Ovary (tissue), 7 donors: ENCODE measurements at regions not wholly inside any gene's neighbourhood (a gene's known extent, or its start where the extent isn't known, plus 50 kb on each side); places are given as distances from the start of the nearest gene placed in this dataset.

Experiments used
- DNase-seq, 5 donors: peaks; one replicate each; pipeline ENCODE4 v3.0.0-alpha.2; 2019 to 2020
- H3K27ac ChIP-seq, 2 donors: fragments of 200-600 bp; one replicate each; pipeline versions ENCODE4 v1.5.1 to v1.8.0; 2019 to 2022
- H3K27me3 ChIP-seq: fragments of 200-600 bp; one replicate; pipeline ENCODE4 v1.8.0; 2022
- H3K36me3 ChIP-seq: fragments of 200-600 bp; sonication (generic); one replicate; pipeline ENCODE4 v1.5.1; 2019
- H3K4me1 ChIP-seq: one replicate; pipeline ENCODE4 v1.8.1; 2013; ENCODE audit warnings: mild to moderate bottlenecking, moderate library complexity; ENCODE audit not compliant: insufficient read depth
- H3K4me3 ChIP-seq: fragments of 200-600 bp; sonication (generic); one replicate; pipeline ENCODE4 v1.5.1; 2017
- H3K9me3 ChIP-seq, 2 donors: fragments of 200-600 bp in 1 of 2; sonication (generic) in 1 of 2; one replicate each; pipeline versions ENCODE4 v1.5.1 to v1.8.1; 2013 to 2019; ENCODE audit warnings: mild to moderate bottlenecking in 1 of 2, moderate library complexity in 1 of 2
- CTCF ChIP-seq, 3 donors: fragments of 450-650 bp in 2 of 3; fragments of 200-600 bp in 1 of 3; IDR thresholded peaks; one replicate each; pipeline versions ENCODE4 v1.5.1 to v1.8.0; 2016 to 2022; ENCODE audit warnings: antibody characterized with exemption in 3 of 3, mild to moderate bottlenecking in 1 of 3
- EP300 ChIP-seq: sonication (generic); formaldehyde crosslinking; IDR thresholded peaks from one replicate; pipeline ENCODE4 v1.6.1; 2017; ENCODE audit warnings: antibody characterized with exemption
- POLR2A ChIP-seq: fragments of 450-650 bp; IDR thresholded peaks from one replicate; pipeline ENCODE4 v1.6.1; 2017; ENCODE audit warnings: antibody characterized with exemption, mild to moderate bottlenecking, moderate library complexity
- WGBS, 3 donors: extraction: QIAGEN DNeasy Blood & Tissue Kit in 1 of 3; methylation state at CpG; one replicate each; pipeline versions ENCODE4 v1.1.5 to v1.1.7; 2013 to 2017; 5-methylcytosine and 5-hydroxymethylcytosine counted together
- intact Hi-C, 4 donors: fragments of 100-400 bp; cut with DNase I; formaldehyde crosslinking; loops; one replicate each; pipeline versions ENCODE4 v1.11.0 to v1.15.1; 2022 to 2023
- donor health status: DM: no; HTN: no; CAD: no; lungs with moderate emphysema.
- donor health status: DM: no; HTN: no; CAD: no.
- donor health status: Bipolar disorder and iron deficiency.
- donor health status: DM: no; HTN: no; CAD: no.
- donor health status: DM: yes; HTN: yes; CAD: no.

- H3K27me3 ChIP-seq: no peaks in the 10 kb centered on the region
- TF ChIP-seq POLR2A (no peak), EP300 (no peak), CTCF (IDR thresholded peaks at IDR 0.05) (no peak)
- H3K4me1 ChIP-seq: no peaks in the 10 kb centered on the region
- no peaks in the 10 kb centered on the region for H3K36me3 ChIP-seq
- no peaks in the 10 kb centered on the region for H3K9me3 ChIP-seq
- 26 to 53% (median 32%) methylated on average over 1 of the region's 1 CpG for WGBS, 3 donors
- DNase-seq: no peak
- intact Hi-C loops: no loop called here
- H3K4me3 ChIP-seq: no peak overlapping the region
- no peak overlapping the region for H3K27ac ChIP-seq
Observed at GRCh38 chr10:90328459-90328858, 529.4 kb downstream of the HTR7 start.

DNA sequence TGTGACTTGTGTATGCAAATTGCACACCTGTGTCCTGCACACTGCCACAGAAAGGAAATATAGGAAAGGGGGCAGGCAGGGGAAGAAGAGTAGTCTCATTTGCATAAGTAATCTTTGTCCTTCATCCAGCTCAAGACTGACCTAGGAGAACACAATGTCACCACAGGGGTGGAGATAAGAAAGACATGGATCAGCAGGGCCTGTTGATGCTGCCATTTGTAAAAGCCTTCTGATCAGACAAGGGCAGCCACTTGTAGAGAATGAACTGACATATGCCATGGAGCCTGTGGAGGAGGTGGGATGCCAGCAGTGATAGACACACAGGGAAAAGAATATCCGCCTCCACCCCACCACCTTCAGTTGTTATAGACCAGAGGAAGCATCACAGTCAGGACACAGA lies 528.9 kb downstream of the HTR7 start:
- no peak for DNase-seq
- intact Hi-C loops: no loop called here
- H3K4me1 ChIP-seq: no peaks in the 10 kb centered on the region
- H3K27ac ChIP-seq: no peak overlapping the region
- no peaks in the 10 kb centered on the region for H3K36me3 ChIP-seq
- no peaks in the 10 kb centered on the region for H3K9me3 ChIP-seq
- TF ChIP-seq EP300: no peak
- no peak for TF ChIP-seq POLR2A
- TF ChIP-seq CTCF (IDR thresholded peaks at IDR 0.05): no peak
- 83 to 98% (median 96%) methylated on average over 1 of the region's 1 CpG for WGBS, 3 donors
- H3K4me3 ChIP-seq: no peak overlapping the region
- H3K27me3 ChIP-seq: no peaks in the 10 kb centered on the region

DNA sequence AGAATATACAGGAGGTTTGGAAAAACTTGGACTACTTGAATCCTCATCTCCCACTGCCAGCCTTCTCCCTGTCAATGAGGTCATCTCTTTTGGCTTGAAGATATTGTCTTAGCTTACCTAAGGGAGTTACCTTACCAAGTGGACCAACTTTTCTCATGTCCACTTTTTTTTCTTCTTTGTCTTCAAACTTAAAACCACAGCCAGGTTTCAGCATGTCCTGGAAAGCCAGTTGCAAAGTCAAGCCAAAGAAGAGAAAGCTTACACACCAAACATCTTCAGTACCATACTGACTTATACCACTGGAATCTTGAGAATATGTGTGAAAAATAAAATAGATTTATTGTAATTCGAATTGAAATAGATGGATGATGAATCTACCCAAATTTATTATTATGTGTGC lies 520.5 kb downstream of the HTR7 start:
- H3K4me1 ChIP-seq: no peaks in the 10 kb centered on the region
- no peak overlapping the region for H3K4me3 ChIP-seq
- TF ChIP-seq EP300 (no peak), POLR2A (no peak), CTCF (IDR thresholded peaks at IDR 0.05) (no peak)
- H3K27ac ChIP-seq: no peak overlapping the region
- H3K9me3 ChIP-seq: no peaks in the 10 kb centered on the region
- H3K27me3 ChIP-seq: no peaks in the 10 kb centered on the region
- intact Hi-C loops: no loop called here
- WGBS, 3 donors: 47 to 69% (median 56%) methylated on average over 1 of the region's 1 CpG
- DNase-seq: no peak
- H3K36me3 ChIP-seq: no peaks in the 10 kb centered on the region

GRCh38 chr10:90342480-90342879 lies 515.4 kb downstream of the HTR7 start:
- intact Hi-C loops: no loop called here
- no peaks in the 10 kb centered on the region for H3K4me1 ChIP-seq
- H3K27me3 ChIP-seq: no peaks in the 10 kb centered on the region
- H3K9me3 ChIP-seq: no peaks in the 10 kb centered on the region
- H3K4me3 ChIP-seq: no peak overlapping the region
- H3K27ac ChIP-seq: no peak overlapping the region
- no peak for DNase-seq
- no peak for TF ChIP-seq POLR2A
- TF ChIP-seq CTCF (IDR thresholded peaks at IDR 0.05): no peak
- no peak for TF ChIP-seq EP300
- H3K36me3 ChIP-seq: no peaks in the 10 kb centered on the region

GRCh38 chr10:90344226-90344625 lies 513.6 kb downstream of the HTR7 start:
- no peak for DNase-seq
- Histone ChIP-seq H3K4me1 (no peaks in the 10 kb centered on the region), H3K4me3 (no peak overlapping the region), H3K36me3 (no peaks in the 10 kb centered on the region), H3K27me3 (no peaks in the 10 kb centered on the region), H3K27ac (no peak overlapping the region), H3K9me3 (no peaks in the 10 kb centered on the region)
- intact Hi-C loops: no loop called here
- TF ChIP-seq POLR2A: no peak
